HG03565 (cell line): ENCODE measurements at regions not wholly inside any gene's neighbourhood (a gene's known extent, or its start where the extent isn't known, plus 50 kb on each side); places are given as distances from the start of the nearest gene placed in this dataset.
"Not testable (repeated sequence)": the region's sequence is repeated elsewhere in the genome, so short reads cannot be mapped to it uniquely, and the experiment has no call there.

Experiments used
- ATAC-seq: cut with Tn5 transposase; IDR thresholded peaks from one replicate; pipeline ENCODE4 v1.9.1; 2021; ENCODE audit warnings: mild to moderate bottlenecking, moderate library complexity; ENCODE audit not compliant: unreplicated experiment

DNA sequence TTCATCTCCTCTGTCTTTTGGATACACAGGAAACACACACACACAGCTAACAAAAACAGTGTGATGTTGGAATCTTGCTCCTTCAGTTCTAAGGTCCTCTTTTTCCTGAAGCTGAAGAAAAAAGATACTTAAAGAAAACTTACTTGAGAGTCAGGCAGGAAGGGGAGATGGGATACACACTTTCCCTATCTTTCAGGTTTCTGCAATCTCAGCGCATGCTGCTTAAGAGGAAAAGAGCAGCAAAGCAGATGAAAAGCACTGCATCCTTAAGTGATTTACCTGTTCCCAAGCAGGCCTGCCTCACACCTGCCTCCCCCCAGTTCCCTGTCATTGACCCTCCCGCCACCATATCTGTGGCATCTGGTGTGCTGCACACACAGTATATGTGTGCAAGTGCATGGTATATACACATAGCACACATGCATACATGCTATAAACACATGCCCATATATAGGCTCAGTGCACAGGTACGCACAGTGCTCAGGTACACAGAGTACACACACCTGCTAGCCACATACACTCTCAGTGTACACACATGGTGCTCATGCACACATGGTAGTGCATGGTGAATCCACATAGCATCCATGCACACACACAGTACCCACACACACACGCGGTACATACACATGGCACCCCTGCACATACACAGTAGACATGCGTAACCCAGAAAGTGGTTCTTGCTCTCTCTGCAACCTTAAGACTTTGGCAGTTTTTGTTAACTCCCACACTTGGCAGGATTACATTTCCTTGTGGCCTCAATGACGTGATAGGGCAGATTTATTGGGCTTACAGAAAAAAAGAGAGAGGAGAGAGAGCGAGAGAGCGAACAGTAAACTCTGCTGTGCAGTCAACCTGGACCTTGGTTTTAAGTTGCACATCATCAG is 166.9 kb downstream of the TOMM20 start:
- ATAC-seq, result peak; percentile 11

DNA sequence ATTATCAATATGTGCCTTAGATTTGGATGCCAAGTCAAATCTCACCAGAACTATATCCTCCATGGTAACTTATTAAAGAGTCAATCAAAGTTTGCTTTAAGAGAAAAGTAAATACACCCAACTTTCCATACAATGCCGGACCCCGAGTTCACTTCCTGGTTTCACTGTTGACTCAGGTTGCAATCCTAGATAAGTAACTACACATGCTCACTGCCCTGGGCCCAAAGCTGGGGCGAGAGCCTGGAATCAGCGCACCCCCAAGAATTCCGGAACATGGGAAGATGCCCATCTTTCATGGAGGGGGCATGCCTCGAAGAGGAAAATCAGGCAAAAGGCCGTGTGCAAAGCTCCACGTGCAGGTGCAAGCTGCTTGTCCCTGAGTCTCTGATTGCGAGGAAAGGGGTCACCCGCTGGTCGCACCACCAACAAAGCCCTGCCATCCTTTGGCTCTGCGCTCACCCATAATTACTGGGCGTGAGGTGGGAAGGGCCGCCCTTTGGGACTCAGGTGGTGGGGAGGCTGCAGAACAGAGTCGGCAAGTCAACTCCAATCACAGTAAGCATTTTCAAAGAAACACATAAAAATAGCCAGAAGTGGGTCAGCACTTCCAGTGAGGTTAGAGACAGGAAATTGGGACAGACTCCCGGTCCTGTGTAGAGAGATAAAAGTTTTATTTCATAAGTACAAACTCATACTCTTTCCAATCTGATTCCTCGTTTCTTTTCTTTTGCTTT is 167.7 kb downstream of the TOMM20 start:
- no peak for ATAC-seq

DNA sequence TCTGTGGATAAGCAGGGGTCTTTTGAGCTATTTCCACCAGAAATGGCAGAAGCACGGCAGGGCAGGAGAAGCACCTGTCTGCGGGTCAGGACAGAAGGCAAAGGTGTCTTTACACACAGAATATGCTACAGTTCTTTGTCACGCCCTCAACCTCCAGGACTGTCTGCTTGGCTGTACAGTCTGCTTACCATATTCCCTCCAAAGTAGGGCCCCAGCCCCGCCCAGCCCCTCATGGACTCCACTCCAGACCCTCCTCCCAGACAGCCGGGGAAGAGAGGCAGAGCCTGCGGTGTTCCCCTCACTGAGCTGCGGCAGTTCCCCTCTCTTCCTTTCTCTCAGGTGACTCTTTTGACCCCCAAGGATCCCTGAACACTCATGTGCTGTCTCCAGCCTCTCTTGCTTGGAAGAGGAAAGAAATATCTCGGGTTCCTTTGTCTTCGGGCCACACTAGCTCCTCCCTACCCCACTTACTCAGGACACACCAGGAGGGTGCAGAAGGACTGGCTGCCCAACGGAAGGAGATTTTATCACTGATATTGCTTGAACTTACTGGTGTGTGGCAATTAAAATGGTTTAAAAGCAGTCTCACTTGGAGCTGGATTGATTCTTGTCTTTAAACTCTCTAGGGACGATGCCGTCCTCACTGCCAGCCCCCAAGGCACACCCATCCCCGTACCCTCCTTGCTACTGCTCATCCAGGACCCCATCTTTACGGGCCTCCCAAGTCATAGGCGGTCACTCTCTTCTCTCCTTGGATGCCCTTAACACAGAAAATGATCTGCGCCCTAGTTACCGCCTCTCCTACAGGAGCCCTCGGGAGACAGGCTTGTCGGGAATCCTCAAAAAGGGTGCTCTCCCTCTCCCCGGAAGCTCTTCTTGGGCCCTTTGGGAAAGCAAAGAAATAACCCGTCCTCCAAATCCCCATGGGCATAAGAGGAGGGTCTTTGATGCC is 169.7 kb downstream of the TOMM20 start:
- no peak for ATAC-seq

DNA sequence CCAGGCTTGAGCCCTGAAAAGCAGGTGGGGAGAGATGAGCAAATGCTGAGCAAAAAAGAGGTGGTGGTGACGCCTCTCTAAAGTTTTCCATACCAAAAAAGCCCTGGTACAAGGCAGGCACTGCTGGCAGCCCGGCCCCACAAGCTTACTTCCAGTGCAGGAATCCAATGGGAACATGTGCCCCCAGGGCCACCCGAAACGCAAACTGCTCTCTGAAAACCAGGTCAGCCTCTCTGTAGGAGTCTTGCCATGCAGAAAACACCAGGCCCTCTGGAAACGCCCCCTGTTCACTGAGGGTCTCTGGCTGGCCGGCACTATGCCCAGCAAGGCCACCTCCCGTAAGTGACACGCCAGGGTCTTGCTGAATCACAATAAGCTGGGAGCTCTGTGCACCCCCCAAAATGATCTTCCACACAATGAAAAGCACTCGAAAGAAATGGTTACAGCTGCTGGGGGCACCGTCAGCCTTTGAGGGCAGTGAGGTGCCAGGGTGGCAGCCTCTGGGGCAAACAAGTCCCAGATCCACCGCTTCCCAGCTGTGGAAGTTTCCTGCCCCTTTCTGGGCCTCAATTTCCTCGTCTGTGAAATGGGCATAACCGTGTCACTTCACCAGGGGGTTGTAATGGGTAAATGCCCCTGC is 170.5 kb downstream of the TOMM20 start:
- no peak for ATAC-seq

DNA sequence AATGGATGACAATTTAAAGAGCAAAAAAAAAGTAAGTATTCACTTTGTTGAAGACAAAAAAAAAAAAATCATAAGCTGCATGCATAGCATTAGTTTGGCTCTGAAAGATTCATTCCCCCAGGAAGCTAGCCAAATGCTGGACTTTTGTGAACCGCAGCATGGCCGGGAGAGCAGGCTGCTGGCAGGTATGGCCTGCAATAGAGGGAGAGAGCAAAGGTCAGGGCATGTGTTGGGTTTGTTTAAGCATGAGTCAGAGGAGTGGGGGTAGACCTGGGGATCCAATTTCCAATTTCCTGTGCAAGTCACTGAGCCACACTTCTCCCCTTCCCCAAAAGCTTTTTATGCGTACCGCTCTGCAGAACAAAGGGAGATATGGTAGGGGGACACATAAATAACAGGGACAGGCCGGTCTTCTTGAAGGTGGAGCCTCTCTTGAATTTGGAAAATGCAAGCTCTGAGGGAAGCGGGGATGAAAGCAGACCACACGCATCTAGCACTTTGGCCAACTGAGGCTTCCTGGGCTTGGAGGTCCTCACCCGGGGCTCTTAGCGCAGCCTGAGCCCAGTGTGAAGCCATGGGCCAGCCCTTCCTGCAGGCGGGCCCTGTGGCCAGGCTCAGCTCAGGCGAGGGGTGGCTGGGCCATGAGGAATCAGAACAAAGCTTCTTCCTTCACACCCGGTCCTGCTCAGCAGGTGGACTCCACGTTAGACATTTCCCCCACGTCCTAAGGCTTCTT is 171.1 kb downstream of the TOMM20 start:
- no peak for ATAC-seq

DNA sequence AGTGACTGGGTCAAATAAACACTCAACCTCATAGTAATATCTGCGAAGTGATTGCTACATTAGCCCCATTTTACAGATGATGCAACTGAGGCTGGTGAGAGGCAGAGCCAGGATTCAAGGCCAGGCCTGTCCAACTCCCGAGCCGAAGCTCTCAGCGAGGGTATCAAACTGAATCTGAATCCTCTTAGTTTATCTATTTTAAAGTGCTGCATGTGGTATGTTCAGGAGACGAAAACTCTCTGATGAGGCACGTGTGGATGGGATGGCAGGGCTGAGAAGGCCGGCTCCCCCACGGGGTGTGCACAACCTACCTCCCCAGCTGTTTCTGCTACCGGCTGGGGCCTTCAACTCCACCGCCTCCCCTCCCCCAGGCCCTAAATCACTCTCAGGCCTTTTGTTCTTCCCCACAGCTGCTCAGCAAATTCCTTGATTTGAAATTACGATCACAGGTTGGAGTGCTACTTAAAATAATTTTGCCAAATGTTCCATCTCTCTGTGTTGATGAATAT is 171.8 kb downstream of the TOMM20 start:
- ATAC-seq, result no peak

DNA sequence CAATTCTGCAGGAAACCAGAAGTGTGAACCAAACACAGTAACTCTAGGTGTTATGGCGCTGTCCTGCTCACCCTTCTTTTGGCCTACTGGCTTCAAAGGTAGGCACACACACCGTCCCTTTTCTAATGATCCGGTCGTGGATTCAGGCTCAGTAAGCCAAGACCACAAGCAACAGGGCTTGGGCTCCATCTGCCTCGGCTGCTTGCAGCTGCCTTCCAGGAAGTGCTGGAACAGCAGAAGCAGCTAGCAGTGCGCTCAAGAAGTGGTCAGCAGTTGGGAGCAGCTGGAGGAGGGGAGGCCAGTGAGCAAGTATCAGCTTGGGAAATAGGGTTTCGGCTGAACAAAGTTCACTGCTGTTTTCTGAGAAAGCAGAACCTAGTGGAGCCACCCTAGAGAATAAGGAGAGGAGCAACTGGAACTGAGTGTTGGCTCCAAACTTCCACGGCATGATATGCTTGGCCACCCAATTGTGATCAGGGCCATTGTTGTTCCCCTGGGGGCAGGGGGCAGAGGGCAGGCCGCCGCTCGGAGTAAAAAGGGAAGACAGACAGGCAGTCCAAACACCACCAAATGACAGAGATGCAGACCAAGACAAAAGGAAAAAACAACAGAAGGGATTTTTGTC is 173.4 kb downstream of the TOMM20 start:
- no peak for ATAC-seq

DNA sequence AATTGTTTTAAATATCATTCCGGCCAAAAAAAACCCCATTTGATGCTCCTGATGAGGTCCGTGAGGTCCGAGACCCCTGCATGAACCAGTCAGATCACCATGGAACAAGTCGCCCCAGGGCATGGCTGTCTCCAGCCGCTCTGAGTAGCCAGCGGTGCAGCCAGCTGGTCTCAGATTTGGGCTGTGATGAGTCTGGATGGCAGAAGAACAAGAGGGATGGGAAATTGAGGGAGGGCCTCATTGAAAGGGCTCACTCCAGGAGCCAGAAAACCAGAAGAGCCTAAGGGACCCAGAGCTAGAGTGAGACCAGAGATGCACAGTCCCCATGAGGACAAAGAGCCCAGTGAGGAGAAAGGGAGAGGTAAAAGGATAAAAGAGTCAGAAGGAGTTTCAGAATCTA is 174.0 kb downstream of the TOMM20 start:
- ATAC-seq, result no peak

DNA sequence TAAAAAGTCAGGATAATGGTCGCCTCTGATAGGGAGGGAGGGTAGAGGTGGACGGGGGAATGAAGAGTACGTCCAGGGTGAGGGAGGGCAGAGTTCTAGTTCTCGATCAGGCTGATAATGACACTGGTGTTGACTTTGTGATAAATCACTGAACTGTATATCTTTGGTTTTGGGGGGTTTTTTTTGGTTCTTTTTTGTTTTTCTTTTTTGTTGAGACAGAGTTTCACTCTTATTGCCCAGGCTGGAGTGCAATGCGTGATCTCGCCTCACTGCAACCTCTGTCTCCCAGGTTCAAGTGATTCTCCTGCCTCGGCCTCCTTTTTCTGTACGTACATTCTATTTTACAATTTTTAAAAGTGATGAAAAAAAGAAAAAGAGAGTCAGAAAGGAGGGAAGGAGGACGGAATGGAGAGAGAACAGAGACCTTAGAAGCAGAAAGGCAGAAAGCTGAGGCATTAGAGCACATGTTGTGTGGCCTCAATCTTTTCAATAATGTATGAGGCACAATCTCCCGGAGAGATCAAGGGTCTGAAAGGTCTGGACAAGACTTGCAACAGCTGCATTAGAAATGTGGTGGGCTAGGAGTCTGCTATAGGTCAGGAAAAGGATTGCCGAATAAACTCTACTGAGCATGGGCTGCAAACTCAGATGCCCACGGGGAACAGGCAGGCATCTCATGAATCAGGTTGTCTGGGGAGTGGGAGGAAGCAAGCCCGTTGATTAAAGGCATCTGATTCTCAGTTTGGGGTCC is 174.8 kb downstream of the TOMM20 start:
- ATAC-seq, result no peak

DNA sequence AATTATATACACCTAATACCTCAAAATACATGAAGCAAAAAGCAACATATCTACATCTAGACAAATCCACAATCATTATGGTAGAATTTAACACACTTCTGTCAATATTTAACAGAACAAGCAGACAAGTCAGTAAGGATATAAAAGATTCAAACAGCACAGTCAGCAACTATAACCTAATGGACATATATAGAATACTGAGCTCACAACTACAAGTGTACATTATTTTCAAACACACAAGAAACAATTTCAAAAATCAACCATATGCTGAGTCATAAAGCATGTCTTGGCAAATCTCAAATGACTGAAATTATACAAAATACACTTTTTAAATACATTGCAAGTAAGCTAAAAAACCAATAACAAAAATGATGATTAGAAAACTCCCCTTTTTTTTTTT is 178.0 kb downstream of the TOMM20 start:
- ATAC-seq, result no peak

DNA sequence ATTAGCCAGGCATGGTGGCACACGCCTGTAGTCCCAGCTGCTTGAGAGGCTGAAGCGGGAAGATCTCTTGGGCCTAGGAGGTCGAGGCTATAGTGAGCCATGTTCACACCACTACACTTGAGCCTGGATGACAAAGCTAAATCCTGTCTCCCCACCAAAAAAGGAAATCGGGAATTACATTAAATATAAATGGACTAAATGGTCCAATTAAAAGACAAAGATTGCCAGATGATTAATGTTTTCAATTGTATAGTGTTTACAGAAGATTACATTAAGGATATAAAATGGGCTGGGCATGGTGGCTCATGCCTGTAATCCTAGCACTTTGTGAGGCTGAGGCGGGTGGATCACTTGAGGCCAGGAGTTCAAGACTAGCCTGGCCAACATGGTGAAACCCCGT is 179.1 kb downstream of the TOMM20 start:
- not testable (repeated sequence) for ATAC-seq

DNA sequence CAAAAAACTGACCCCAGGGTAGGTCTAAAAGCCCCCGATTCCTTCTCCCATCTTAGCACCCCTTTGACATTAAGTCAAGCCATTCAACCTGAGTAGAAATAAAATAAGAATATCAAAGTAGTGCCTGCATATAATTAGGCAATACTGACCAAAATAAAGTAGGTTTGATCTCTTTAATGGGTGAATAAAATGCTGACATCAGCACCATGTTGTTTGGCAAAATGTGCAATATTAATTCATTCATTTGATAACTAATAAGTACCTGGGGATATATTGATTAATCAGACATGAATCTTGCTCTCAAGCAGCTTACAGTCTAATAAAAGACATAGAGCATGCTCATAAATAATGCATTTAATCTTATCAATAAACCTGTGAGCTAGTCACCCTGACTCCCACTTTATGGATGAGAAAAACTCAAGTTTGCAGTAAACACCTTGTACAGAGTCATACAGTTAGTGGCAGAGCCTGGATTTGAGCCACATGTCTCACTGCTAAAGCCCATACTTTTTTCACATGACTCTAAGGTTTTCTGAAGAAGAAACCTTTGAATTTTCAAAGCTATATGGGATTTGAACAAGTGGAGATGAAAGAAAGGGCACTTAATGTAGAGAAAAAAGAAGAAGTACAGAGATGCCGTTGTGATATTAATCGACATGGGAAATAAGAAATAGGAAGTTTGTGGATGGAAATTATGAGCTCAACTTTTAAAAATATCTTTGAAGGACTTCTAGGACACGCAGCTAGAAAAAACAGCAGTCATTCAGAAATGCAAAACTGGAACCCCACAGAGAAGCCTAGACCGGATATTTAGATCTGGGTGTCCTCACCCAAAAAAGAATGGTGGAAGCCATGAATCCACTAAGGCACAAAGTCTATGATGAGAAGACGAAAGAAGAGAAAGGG is 183.9 kb downstream of the TOMM20 start:
- ATAC-seq, result no peak

DNA sequence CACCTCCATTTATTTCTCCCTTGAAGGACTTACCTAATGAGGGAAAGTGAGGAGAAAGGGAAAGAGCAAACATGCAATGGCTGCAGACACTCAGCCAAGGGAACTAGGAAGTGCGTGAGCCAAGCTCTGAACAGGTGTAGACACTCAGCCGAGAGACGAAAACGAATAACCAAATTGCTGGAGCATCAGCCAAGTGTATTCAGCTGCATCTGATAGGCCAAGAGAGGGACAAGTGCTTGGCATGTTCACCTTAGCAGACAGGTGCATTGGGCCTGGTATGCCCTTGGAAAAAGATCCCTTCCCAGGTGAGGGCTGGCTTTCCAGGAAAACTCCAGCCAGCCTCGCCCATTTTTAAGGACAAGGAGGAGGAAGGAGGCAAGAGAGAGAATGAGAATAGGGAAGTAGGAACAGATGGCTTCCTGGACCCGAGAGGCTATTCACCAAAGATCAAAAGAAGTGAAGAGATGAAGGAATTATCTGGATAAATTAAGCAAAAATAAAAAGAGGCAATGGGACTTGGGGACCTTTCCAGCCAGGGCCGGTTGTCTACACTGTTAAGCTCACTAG is 184.7 kb downstream of the TOMM20 start:
- ATAC-seq, result no peak

DNA sequence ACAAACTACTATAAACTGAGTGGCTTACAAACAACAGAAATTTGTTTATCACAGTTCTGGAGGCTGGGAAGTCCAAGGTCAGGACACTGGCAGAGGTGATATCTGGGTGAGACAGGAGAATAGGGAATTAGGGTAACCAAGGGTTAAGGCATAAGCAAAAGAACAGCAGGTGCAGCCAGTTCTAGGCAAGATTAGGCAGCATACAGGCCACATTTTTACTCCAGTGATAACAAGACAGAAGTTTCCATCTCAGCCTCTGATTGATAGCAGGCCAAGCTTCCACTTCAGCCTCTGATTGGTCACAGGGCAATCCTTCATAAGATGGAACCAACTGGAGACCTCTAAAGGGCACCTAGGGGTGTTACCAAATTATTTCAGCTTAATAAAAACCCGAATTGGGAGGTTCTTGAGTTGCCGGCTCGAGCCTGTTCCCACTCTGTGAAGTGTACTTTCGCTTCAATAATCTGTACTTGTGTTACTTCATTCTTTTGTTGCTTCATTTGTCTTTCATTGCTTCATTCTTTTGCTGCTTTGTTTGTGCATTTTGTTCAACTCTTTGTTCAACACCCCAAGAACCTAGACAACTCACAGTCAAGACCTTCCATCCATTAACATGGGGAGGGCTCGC is 185.6 kb downstream of the TOMM20 start:
- ATAC-seq, result no peak

DNA sequence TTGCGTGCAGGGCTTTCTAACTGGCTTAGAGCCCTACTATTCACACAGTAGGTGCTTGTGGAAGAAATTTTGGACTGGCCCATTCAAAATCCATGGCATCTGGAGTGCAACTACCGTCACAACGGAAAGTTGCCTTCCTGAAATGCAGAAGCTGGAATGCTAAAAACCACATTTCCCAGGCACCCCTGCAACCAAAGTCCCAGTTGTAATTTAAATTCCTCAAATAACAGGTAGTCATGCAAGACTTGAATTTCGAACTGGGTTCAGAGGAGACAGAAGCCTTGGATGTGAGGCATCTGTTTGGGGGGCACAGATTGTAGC is 186.7 kb downstream of the TOMM20 start:
- no peak for ATAC-seq

DNA sequence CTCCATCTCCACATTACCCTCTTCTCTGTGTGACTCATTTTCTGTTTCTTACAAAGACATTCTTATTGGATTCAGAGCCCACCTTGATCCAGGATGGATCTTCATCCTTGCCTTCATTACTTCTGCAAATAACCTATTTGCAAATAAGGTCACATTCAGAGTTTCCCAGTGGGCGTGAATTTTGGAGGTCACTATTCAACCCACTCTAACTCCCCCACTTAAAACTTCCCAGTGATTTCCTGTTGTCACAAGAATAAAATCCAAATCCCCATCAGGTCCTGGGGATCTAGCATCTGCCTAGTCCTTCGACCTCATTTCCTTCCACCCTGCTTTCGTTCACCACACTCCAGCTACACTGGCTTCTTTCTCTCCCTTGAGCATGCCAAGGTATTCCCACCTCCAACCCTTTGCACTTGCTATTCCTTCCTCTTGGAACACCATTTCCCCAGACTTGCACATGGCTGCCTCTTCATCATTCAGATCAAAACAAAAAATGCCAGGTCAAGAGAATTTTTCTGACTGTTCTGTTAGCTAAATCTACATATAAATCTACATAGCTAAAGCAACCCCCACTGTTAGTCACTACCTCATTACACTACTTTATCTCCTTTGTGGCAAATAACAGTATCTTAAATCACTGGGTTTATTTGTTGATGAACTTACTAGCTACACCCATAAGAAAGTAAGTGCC is 187.2 kb downstream of the TOMM20 start:
- no peak for ATAC-seq
